IMR-90 (cell line): ENCODE measurements at regions not wholly inside any gene's neighbourhood (a gene's known extent, or its start where the extent isn't known, plus 50 kb on each side); places are given as distances from the start of the nearest gene placed in this dataset.

Source experiments
- MXI1 ChIP-seq: IDR thresholded peaks from 2 replicates; pipeline ENCODE4 v1.6.1; 2012; ENCODE audit warnings: low read depth, mild to moderate bottlenecking, low read length, moderate library complexity, borderline replicate concordance
- POLR2A ChIP-seq: IDR thresholded peaks from 2 replicates; pipeline ENCODE4 v1.6.1; 2012; ENCODE audit warnings: mild to moderate bottlenecking, low read depth, low read length
- SMC3 ChIP-seq: fragments of 150-350 bp; IDR thresholded peaks from 2 replicates; pipeline ENCODE4 v1.6.1; 2016; ENCODE audit warnings: low read depth, mild to moderate bottlenecking, antibody characterized with exemption, low read length, moderate library complexity
- TF ChIP-seq, protein P1 (sequence below): conservative IDR thresholded peaks from 2 replicates; pipeline ENCODE4 v1.5.1; 2012; ENCODE audit warnings: mild to moderate bottlenecking, low read depth, low read length, improper control_type of control experiment

DNA sequence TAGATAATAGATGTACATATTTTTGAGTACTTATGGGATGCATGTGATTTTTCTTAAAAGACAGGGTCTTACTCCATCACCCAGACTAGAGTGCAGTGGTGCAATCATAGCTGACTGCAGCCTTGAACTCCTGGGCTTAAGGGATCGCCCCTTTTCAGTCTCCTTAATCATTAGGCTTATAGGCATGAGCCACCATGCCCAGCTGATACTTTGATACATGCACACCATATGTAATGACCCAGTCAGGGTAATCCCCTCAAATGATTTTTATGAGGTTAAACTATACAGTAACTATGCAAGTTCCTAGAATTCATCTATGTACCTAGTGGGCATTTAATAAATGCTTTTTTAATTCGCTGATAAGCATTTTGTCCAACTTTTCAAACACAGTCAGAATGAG is 292.3 kb downstream of the DTWD2 start:
- TF ChIP-seq SMC3 (no peak), MXI1 (no peak), POLR2A (no peak)
- TF ChIP-seq, protein P1, sequence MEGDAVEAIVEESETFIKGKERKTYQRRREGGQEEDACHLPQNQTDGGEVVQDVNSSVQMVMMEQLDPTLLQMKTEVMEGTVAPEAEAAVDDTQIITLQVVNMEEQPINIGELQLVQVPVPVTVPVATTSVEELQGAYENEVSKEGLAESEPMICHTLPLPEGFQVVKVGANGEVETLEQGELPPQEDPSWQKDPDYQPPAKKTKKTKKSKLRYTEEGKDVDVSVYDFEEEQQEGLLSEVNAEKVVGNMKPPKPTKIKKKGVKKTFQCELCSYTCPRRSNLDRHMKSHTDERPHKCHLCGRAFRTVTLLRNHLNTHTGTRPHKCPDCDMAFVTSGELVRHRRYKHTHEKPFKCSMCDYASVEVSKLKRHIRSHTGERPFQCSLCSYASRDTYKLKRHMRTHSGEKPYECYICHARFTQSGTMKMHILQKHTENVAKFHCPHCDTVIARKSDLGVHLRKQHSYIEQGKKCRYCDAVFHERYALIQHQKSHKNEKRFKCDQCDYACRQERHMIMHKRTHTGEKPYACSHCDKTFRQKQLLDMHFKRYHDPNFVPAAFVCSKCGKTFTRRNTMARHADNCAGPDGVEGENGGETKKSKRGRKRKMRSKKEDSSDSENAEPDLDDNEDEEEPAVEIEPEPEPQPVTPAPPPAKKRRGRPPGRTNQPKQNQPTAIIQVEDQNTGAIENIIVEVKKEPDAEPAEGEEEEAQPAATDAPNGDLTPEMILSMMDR: no peak
